ENCODE measurements at regions not wholly inside any gene's neighbourhood (a gene's known extent, or its start where the extent isn't known, plus 50 kb on each side); places are given as distances from the start of the nearest gene placed in this dataset.

DNA sequence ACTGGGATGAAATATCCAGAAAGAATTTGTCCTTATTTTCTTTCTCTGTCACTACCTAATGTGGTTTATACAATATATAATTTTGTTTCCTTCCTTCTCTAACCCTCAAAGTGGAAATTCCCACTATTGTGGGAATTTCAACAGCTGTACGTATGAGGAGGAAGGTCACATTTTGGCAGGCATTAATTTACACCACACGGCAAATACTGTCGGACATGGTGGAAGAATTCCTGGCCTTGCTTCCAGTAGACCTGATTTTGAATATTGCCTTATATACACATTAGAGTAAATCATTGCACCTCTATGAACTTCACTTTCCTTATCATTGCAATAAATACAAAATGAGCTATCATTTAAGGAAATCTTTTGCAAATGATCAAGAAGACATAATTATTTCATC, 358.1 kb upstream of the ETAA1 start:
- Mint-ChIP-seq H3K27ac (no peak overlapping the region), H3K9me3 (no peaks in the 10 kb centered on the region), H3K4me3 (no peak overlapping the region), H3K36me3 (ENCODE audit: low read depth) (no peaks in the 10 kb centered on the region), H3K27me3 (ENCODE audit: insufficient read depth) (no peaks in the 10 kb centered on the region), H3K4me1 (peaks cover 13% of the 10 kb centered on the region)
- Histone ChIP-seq H3K9me3 (ENCODE audit: control insufficient read depth, low read length) (no peaks in the 10 kb centered on the region), H3K9ac (ENCODE audit: extremely low read depth, low read length, poor library complexity, severe bottlenecking) (no peak overlapping the region), H3K4me3 (ENCODE audit: low read length) (no peak overlapping the region), H3K27ac (ENCODE audit: low read depth, low read length) (no peak overlapping the region), H3K4me1 (ENCODE audit: control insufficient read depth, insufficient read depth, low read length) (no peaks in the 10 kb centered on the region), H3K27me3 (ENCODE audit: control insufficient read depth, insufficient read depth, low read length, poor library complexity, severe bottlenecking) (no peaks in the 10 kb centered on the region), H3K36me3 (ENCODE audit: control insufficient read depth, insufficient read depth, low read length) (no peaks in the 10 kb centered on the region)
- no peak for DNase-seq
- WGBS, 2 experiments (ENCODE audit: insufficient coverage in 1 of 2, insufficient read length in 1 of 2), result 96 to 100% methylated on average over 3 of the region's 3 CpGs
- TF ChIP-seq, protein P1, sequence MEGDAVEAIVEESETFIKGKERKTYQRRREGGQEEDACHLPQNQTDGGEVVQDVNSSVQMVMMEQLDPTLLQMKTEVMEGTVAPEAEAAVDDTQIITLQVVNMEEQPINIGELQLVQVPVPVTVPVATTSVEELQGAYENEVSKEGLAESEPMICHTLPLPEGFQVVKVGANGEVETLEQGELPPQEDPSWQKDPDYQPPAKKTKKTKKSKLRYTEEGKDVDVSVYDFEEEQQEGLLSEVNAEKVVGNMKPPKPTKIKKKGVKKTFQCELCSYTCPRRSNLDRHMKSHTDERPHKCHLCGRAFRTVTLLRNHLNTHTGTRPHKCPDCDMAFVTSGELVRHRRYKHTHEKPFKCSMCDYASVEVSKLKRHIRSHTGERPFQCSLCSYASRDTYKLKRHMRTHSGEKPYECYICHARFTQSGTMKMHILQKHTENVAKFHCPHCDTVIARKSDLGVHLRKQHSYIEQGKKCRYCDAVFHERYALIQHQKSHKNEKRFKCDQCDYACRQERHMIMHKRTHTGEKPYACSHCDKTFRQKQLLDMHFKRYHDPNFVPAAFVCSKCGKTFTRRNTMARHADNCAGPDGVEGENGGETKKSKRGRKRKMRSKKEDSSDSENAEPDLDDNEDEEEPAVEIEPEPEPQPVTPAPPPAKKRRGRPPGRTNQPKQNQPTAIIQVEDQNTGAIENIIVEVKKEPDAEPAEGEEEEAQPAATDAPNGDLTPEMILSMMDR (conservative IDR thresholded peaks at IDR 0.05), result no peak

DNA sequence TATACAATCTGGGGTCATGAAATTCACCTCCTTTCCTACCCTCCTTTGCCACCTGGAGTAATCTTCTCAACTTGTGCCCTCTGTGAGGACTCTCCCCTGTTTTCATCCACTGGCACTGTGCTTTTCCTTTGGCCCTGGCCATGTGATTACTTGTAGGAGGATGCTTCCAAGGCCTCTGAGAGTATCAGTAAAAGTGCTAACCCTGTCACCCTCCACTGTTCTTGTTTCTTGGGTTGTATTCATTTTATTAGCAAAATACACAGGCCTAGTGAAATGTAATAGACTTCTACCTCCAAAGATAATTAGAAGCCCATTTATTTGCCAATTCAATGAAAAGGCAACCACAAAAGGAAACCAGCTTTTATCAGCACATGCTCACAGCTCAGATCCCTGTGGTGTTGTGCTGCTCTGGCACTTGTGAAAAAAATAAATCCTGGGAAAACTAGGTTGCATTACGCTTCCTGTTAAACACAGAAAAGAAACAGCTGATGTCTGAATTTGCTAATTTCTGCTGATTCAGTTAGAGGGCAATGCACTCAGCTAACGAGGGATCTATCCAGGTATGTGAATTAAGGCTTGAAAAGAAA, 357.5 kb upstream of the ETAA1 start:
- H3K27ac Mint-ChIP-seq, result no peak overlapping the region

DNA sequence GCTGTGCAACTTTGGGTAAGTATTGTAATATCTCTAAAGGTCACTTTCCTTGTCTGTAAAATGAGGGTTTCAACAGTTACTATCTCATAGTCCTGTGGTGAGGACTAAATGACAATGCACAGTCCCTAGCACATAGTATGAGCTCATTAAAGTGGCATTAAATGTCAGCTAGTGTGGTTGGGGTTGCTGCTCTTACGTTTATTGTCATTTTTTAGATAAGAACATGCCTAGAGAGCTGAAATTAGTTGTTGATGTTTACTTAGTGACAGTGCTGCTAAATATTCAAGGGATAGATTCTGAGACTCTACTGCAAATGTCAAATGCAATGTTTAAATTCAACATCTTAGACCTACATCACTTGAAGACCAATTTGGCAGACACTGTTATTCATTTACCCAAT, 356.1 kb upstream of the ETAA1 start:
- Mint-ChIP-seq H3K4me3 (no peak overlapping the region), H3K9me3 (no peaks in the 10 kb centered on the region), H3K36me3 (ENCODE audit: low read depth) (no peaks in the 10 kb centered on the region), H3K4me1 (peaks cover 13% of the 10 kb centered on the region), H3K27ac (no peak overlapping the region), H3K27me3 (ENCODE audit: insufficient read depth) (no peaks in the 10 kb centered on the region)
- no peak overlapping the region for H3K27ac ChIP-seq (ENCODE audit: low read depth, low read length)
- TF ChIP-seq, protein P1 (conservative IDR thresholded peaks at IDR 0.05), result no peak
- no peak overlapping the region for H3K4me3 ChIP-seq (ENCODE audit: low read length)
- no peaks in the 10 kb centered on the region for H3K4me1 ChIP-seq (ENCODE audit: control insufficient read depth, insufficient read depth, low read length)
- WGBS, 2 experiments (ENCODE audit: insufficient coverage in 1 of 2, insufficient read length in 1 of 2), result 77% methylated on average over 1 of the region's 1 CpG; no CpG with 5 or more reads in 1 of the 2 experiments
- DNase-seq, result no peak
- H3K36me3 ChIP-seq (ENCODE audit: control insufficient read depth, insufficient read depth, low read length), result no peaks in the 10 kb centered on the region
- H3K27me3 ChIP-seq (ENCODE audit: control insufficient read depth, insufficient read depth, low read length, poor library complexity, severe bottlenecking), result no peaks in the 10 kb centered on the region
- H3K9me3 ChIP-seq (ENCODE audit: control insufficient read depth, low read length), result no peaks in the 10 kb centered on the region
- H3K9ac ChIP-seq (ENCODE audit: extremely low read depth, low read length, poor library complexity, severe bottlenecking), result no peak overlapping the region

More for the DNA sequence above, 357.5 kb upstream of the ETAA1 start:
- no peaks in the 10 kb centered on the region for H3K4me1 ChIP-seq (ENCODE audit: control insufficient read depth, insufficient read depth, low read length)
- no peaks in the 10 kb centered on the region for H3K27me3 ChIP-seq (ENCODE audit: control insufficient read depth, insufficient read depth, low read length, poor library complexity, severe bottlenecking)
- DNase-seq, result no peak
- Mint-ChIP-seq H3K9me3 (no peaks in the 10 kb centered on the region), H3K27me3 (ENCODE audit: insufficient read depth) (no peaks in the 10 kb centered on the region), H3K4me1 (peaks cover 13% of the 10 kb centered on the region), H3K4me3 (no peak overlapping the region), H3K36me3 (ENCODE audit: low read depth) (no peaks in the 10 kb centered on the region)
- H3K9ac ChIP-seq (ENCODE audit: extremely low read depth, low read length, poor library complexity, severe bottlenecking), result no peak overlapping the region
- TF ChIP-seq, protein P1 (conservative IDR thresholded peaks at IDR 0.05), result no peak
- 80 to 100% methylated on average over 2 of the region's 2 CpGs for WGBS, 2 experiments (ENCODE audit: insufficient coverage in 1 of 2, insufficient read length in 1 of 2)
- no peak overlapping the region for H3K4me3 ChIP-seq (ENCODE audit: low read length)
- no peaks in the 10 kb centered on the region for H3K9me3 ChIP-seq (ENCODE audit: control insufficient read depth, low read length)
- H3K36me3 ChIP-seq (ENCODE audit: control insufficient read depth, insufficient read depth, low read length), result no peaks in the 10 kb centered on the region
- no peak overlapping the region for H3K27ac ChIP-seq (ENCODE audit: low read depth, low read length)
